ENCODE measurements at regions not wholly inside any gene's neighbourhood (a gene's known extent, or its start where the extent isn't known, plus 50 kb on each side); places are given as distances from the start of the nearest gene placed in this dataset.

- Mint-ChIP-seq H3K9me3 (peaks cover 11% of the 10 kb centered on the region in 2 experiments; a peak in 3 of 5 replicates), H3K36me3 (ENCODE audit: insufficient read depth in 1 of 3, low read depth in 3 of 3) (peaks cover 0 to 7% (median 0%) of the 10 kb centered on the region in 3 experiments; a peak in 2 of 7 replicates), H3K27me3 (ENCODE audit: low read depth) (no peaks in the 10 kb centered on the region), H3K4me1 (no peaks in the 10 kb centered on the region; a peak in 1 of 4 replicates), H3K27ac (no peak overlapping the region), H3K4me3 (no peak overlapping the region)
- Histone ChIP-seq H2AFZ (ENCODE audit: low read length) (no peak overlapping the region), H2AK5ac (ENCODE audit: insufficient read length, low read length) (no peak overlapping the region), H3K14ac (ENCODE audit: insufficient read depth, low read length) (no peak overlapping the region), H3K4ac (ENCODE audit: low read depth, low read length) (no peak overlapping the region), H3K27ac (ENCODE audit: insufficient read length, low read depth, low read length) (no peak overlapping the region), H4K5ac (ENCODE audit: insufficient read length, low read depth, low read length) (no peak overlapping the region), H3K23ac (ENCODE audit: insufficient read length, low read depth, low read length) (no peak overlapping the region), H3K18ac (ENCODE audit: insufficient read length, low read depth, low read length) (no peak overlapping the region), H2BK15ac (ENCODE audit: low read depth, low read length) (no peak overlapping the region), H2BK20ac (ENCODE audit: low read depth, low read length, poor library complexity, severe bottlenecking) (no peak overlapping the region), H3K79me1 (ENCODE audit: insufficient read depth, low read depth, low read length, poor library complexity, severe bottlenecking) (no peaks in the 10 kb centered on the region), H2BK5ac (ENCODE audit: insufficient read length, low read length) (no peak overlapping the region), H3K9ac (ENCODE audit: extremely low read depth, insufficient read length, low read length) (no peak overlapping the region), H3K4me2 (ENCODE audit: insufficient read depth, insufficient read length, low read length) (no peak overlapping the region), H2BK12ac (ENCODE audit: insufficient read length, low read depth, low read length) (no peak overlapping the region), H3K27me3 (ENCODE audit: insufficient read depth, low read length) (no peaks in the 10 kb centered on the region; the same call in 1 of the 2 replicates), H4K8ac (replicated peaks; ENCODE audit: insufficient read length, low read depth, low read length) (no peak overlapping the region), H3K56ac (ENCODE audit: insufficient read length, low read depth, low read length) (no peak overlapping the region), H3K9me3 (ENCODE audit: control insufficient read depth, low read depth, low read length) (no peaks in the 10 kb centered on the region), H3K23me2 (ENCODE audit: insufficient read length, low read depth, low read length, poor library complexity, severe bottlenecking) (no peaks in the 10 kb centered on the region), H3T11ph (ENCODE audit: low read length) (no peak overlapping the region), H3K79me2 (ENCODE audit: insufficient read depth, low read length) (no peaks in the 10 kb centered on the region), H3K4me1 (ENCODE audit: insufficient read depth, low read length) (no peaks in the 10 kb centered on the region), H4K91ac (ENCODE audit: insufficient read length, low read depth, low read length) (no peak overlapping the region), H2BK120ac (ENCODE audit: low read depth, low read length, poor library complexity, severe bottlenecking) (no peak overlapping the region), H4K20me1 (ENCODE audit: control insufficient read depth, insufficient read depth, insufficient read length) (no peaks in the 10 kb centered on the region)
- no CpG with 5 or more reads among the region's 2 CpGs for whole genome bisulfite sequencing (ENCODE audit: extremely low coverage, insufficient read length, low lambda C conversion rate)
- no peak for DNase-seq
- no peak for TF ChIP-seq CTCF (conservative IDR thresholded peaks at IDR 0.05)
These were observed 379.1 kb downstream of the MEIS1 start for GRCh38 chr2:66813976-66814375.

Measured in H9 (cell line).